CD4-positive, alpha-beta T cell treated with Interleukin-6 for 4 hours (primary cell): ENCODE measurements at regions not wholly inside any gene's neighbourhood (a gene's known extent, or its start where the extent isn't known, plus 50 kb on each side); places are given as distances from the start of the nearest gene placed in this dataset.

Experiments
- DNase-seq: peaks from one replicate; pipeline ENCODE4 v3.0.0-alpha.2; 2020; ENCODE audit warnings: mixed read lengths

GRCh38 chr1:87636198-87636892 is 307.7 kb downstream of the LMO4 start:
- DNase-seq = no peak

DNA sequence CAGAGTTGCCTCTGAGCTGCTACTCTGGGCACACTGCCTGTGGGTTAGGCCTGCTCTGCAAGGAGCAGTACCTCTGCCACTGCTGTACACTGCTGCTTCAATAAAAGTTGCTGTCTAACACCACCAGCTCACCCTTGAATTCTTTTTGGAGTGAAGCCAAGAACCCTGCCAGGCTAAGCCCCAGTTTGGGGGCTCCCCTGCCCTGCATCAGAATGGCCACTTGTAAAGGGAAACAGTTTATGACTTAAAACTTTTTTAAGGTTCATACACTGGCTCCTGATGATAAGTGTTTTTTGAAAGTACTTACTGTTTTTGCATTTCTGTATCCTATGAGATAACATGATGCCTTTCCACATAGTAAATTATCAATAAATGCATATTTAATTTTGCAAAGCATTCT is 310.0 kb downstream of the LMO4 start:
- DNase-seq = no peak

GRCh38 chr1:87641996-87642395 is 313.3 kb downstream of the LMO4 start:
- DNase-seq = no peak

DNA sequence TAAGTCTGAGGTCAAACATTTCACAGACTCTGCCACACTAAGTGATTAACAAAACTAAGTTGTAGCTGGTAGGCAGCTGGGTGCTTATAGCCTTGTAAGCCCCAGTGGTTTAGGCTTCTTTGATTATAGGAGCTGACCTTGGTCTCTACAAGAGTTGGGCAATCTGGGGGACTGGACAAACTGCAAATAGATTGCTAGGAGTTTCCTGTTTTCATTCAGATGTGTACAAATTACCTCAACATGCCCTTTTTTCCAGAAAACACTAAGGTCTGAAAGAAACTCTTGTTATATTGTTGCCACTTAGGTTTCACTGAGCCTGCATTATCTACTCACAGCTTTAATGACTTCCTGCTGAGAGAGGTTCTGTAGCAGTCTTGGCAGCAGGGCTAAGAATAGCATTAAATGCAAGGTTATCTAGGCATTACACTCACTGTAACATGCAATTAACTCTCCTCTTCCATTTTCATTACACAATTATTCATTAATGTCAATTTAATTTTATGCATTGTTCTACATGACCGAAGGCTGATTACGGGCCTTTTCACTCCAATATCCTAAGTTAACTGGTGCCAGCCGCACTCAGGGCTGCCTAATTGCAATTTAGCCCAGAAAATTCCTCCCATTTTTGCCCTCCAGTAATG is 314.0 kb downstream of the LMO4 start:
- DNase-seq = no peak

GRCh38 chr1:87644033-87644578 is 315.4 kb downstream of the LMO4 start:
- DNase-seq = no peak

- DNase-seq = no peak
Observed at GRCh38 chr1:87644579-87645190, 316.0 kb downstream of the LMO4 start.

GRCh38 chr1:87647430-87648177 is 318.9 kb downstream of the LMO4 start:
- no peak for DNase-seq

DNA sequence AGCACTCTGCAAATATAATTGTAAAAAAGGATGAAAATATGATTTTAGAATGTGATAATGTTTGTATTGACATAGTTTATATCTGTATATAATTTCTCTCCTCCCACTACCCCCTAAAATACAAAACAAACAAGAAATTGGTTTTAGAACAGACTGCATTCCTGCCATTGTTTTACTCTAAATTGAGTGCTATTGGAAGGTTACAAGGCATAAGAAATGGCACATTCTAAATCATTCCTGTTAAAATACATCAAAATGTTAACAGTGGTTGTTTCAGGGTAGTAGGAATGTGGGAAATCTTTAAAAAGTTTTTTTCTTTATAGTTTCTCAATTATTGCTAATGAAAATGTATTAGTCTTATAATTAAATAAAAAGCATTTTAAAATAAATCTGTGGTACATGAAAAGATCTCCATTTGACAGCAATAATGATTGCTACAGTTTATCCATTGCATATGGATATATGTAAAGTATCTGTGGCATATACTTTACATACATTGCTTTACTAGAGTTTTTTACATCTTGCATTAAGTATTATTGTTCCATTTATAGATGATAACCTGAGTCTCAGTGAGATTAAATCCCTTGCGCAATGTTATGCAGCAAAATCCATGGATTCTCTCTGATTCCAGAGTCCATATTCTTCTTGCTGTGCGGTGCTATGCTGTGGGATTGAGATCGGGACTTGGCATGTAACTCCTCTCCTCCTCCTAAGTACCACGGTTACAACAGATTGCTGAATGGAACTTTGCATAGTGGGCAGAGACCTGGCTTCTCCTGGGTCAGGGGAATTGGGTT is 319.8 kb downstream of the LMO4 start:
- no peak for DNase-seq

DNA sequence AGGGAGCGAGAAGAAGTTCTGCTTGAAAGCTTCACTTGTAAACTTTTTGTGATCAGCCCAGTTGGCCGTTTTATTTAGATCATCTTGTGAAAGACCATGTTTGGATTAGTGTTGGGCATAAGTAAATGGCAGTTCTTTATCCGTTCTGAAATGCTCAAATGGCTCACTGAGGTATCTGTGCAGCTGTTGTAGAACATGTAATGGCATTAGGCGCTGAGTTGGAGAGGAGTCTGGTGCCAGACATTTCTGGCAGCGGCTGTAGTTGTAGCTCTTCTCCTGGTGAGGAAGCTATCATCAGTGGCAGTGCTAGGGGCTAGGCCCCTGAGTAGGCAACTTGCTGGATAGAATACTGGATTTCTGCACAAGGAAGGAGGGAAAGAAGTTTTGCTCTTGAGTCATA is 321.6 kb downstream of the LMO4 start:
- no peak for DNase-seq

DNA sequence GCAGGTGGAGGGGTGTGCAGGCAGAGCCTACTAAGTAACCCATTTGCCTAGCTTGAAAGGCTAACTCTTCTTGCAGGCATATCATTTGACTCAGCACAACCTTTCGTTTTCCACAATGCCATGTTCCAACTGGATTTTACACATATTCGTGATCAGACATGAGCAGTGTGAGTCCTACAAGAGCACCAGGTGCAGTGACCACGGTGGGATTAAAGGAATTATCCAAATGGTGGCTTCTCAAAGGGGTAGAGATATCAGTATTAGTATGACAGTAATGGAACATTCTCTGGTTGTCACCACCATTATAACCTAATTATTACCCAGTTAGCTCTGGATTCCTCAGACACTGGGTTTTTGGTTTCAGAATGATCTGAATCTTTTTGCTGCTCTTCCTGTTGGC is 323.5 kb downstream of the LMO4 start:
- no peak for DNase-seq

- no peak for DNase-seq
Observed at GRCh38 chr1:87665151-87665550, 336.5 kb downstream of the LMO4 start.

GRCh38 chr1:87666681-87667080 is 338.0 kb downstream of the LMO4 start:
- DNase-seq = no peak

- no peak for DNase-seq
Observed at GRCh38 chr1:87669674-87670073, 341.0 kb downstream of the LMO4 start.

DNA sequence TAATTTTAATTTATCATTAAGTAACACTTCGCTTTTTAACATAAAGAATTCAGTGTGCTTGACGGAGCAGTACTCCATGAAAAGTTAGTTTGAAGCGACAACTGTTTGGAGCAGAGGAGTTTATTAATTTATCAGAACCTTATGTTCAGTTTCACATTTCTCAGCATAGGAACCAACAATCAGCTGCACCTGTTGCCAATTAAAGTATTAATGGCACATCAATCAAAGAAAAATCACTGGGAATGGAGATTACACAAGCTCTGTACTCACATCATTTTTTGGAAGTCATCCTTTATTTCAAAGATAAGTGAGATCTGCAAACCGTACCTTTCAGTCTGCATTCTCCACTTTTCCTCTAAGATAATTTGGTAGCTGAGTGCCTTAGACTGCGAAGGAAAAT is 344.6 kb downstream of the LMO4 start:
- DNase-seq = no peak

- no peak for DNase-seq
Observed at GRCh38 chr1:87673748-87674147, 345.1 kb downstream of the LMO4 start.

- DNase-seq = no peak
Observed at GRCh38 chr1:87674791-87675190, 346.1 kb downstream of the LMO4 start.

GRCh38 chr1:87678266-87678665 is 349.6 kb downstream of the LMO4 start:
- DNase-seq = no peak

- no peak for DNase-seq
Observed at GRCh38 chr1:87682565-87682964, 353.9 kb downstream of the LMO4 start.

GRCh38 chr1:87683196-87683956 is 354.7 kb downstream of the LMO4 start:
- DNase-seq = no peak

DNA sequence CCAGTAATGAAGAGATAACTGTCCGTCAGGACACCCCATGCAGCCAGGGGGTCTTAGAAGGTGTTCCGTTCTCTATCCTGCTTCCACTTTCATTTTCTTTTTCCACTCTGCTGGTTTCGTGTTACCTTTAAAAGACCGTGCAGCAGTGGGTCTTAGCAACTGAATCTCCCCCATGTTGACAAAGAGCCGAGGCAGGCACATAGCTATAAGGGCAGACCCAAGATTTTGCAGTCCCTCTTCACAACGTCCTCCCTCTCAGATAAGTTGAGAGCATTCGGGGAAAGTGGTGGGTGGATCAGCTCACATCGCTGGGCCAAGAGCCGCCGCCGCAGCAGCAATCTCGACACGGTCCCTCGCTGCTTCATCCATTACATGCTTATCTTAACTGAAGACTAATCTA is 355.5 kb downstream of the LMO4 start:
- DNase-seq = no peak

GRCh38 chr1:87684713-87685205 is 356.1 kb downstream of the LMO4 start:
- peak; percentile 18 for DNase-seq
